ENCODE measurements at regions not wholly inside any gene's neighbourhood (a gene's known extent, or its start where the extent isn't known, plus 50 kb on each side); places are given as distances from the start of the nearest gene placed in this dataset.

GRCh38 chr18:10261344-10262276 lies 192.8 kb upstream of the APCDD1 start:
- Histone ChIP-seq H3K9me1 (ENCODE audit: control insufficient read depth, extremely low read depth, insufficient read depth, low read length) (no peaks in the 10 kb centered on the region), H3K27me3 (ENCODE audit: control insufficient read depth, extremely low read depth, insufficient read depth, low read length) (no peaks in the 10 kb centered on the region), H3K9ac (ENCODE audit: control insufficient read depth, extremely low read depth, insufficient read depth, low read length) (no peak overlapping the region), H4K20me1 (ENCODE audit: control insufficient read depth, extremely low read depth, insufficient read depth, low read length) (no peaks in the 10 kb centered on the region), H3K79me2 (ENCODE audit: control insufficient read depth, insufficient read depth, low read length) (no peaks in the 10 kb centered on the region), H3K4me2 (ENCODE audit: control insufficient read depth, extremely low read depth, insufficient read depth, low read depth, low read length) (no peak overlapping the region), H3K36me3 (ENCODE audit: control insufficient read depth in 2 of 2, extremely low read depth in 1 of 2, insufficient read depth in 2 of 2, low read length in 2 of 2) (no peaks in the 10 kb centered on the region), H2AFZ (ENCODE audit: control insufficient read depth, low read length) (no peak overlapping the region), H3K4me3 (ENCODE audit: control insufficient read depth in 2 of 3, extremely low read depth in 1 of 3, insufficient read depth in 2 of 3, low read depth in 1 of 3, low read length in 3 of 3) (no peak overlapping the region), H3K4me1 (ENCODE audit: control insufficient read depth, extremely low read depth, insufficient read depth, low read length) (no peaks in the 10 kb centered on the region), H3K9me3 (ENCODE audit: control insufficient read depth, low read depth, low read length) (no peaks in the 10 kb centered on the region), H3K27ac (ENCODE audit: control insufficient read depth, insufficient read depth, low read length) (no peak overlapping the region)
- DNase-seq (ENCODE audit: low read depth, low spot score) = no peak
- dilution Hi-C loops (cut with MboI; ENCODE audit: extremely low pct_ligation_motif_present, low sequenced_read_pairs) = no loop called here
- no peak for TF ChIP-seq CTCF (optimal IDR thresholded peaks at IDR 0.05 in 1 of 3, IDR thresholded peaks at IDR 0.05 in 1 of 3, conservative IDR thresholded peaks at IDR 0.05 in 1 of 3; ENCODE audit: extremely low read depth in 1 of 3, insufficient read depth in 2 of 3, low read length in 3 of 3)
- TF ChIP-seq EZH2 (IDR thresholded peaks at IDR 0.05; ENCODE audit: low read length) = no peak
- no peak for FAIRE-seq

- Histone ChIP-seq H3K9me1 (ENCODE audit: control insufficient read depth, extremely low read depth, insufficient read depth, low read length) (no peaks in the 10 kb centered on the region), H3K9me3 (ENCODE audit: control insufficient read depth, low read depth, low read length) (no peaks in the 10 kb centered on the region), H3K9ac (ENCODE audit: control insufficient read depth, extremely low read depth, insufficient read depth, low read length) (no peak overlapping the region), H2AFZ (ENCODE audit: control insufficient read depth, low read length) (no peak overlapping the region), H3K27ac (ENCODE audit: control insufficient read depth, insufficient read depth, low read length) (no peak overlapping the region), H3K4me2 (ENCODE audit: control insufficient read depth, extremely low read depth, insufficient read depth, low read depth, low read length) (no peak overlapping the region), H4K20me1 (ENCODE audit: control insufficient read depth, extremely low read depth, insufficient read depth, low read length) (no peaks in the 10 kb centered on the region), H3K79me2 (ENCODE audit: control insufficient read depth, insufficient read depth, low read length) (no peaks in the 10 kb centered on the region), H3K36me3 (ENCODE audit: control insufficient read depth in 2 of 2, extremely low read depth in 1 of 2, insufficient read depth in 2 of 2, low read length in 2 of 2) (no peaks in the 10 kb centered on the region), H3K4me3 (ENCODE audit: control insufficient read depth in 2 of 3, extremely low read depth in 1 of 3, insufficient read depth in 2 of 3, low read depth in 1 of 3, low read length in 3 of 3) (no peak overlapping the region), H3K27me3 (ENCODE audit: control insufficient read depth, extremely low read depth, insufficient read depth, low read length) (no peaks in the 10 kb centered on the region), H3K4me1 (ENCODE audit: control insufficient read depth, extremely low read depth, insufficient read depth, low read length) (no peaks in the 10 kb centered on the region)
- TF ChIP-seq CTCF (optimal IDR thresholded peaks at IDR 0.05 in 1 of 3, IDR thresholded peaks at IDR 0.05 in 1 of 3, conservative IDR thresholded peaks at IDR 0.05 in 1 of 3; ENCODE audit: extremely low read depth in 1 of 3, insufficient read depth in 2 of 3, low read length in 3 of 3) = no peak
- TF ChIP-seq EZH2 (IDR thresholded peaks at IDR 0.05; ENCODE audit: low read length) = no peak
- DNase-seq (ENCODE audit: low read depth, low spot score) (no peak), FAIRE-seq (no peak)
- dilution Hi-C loops (cut with MboI; ENCODE audit: extremely low pct_ligation_motif_present, low sequenced_read_pairs) = no loop called here
These were observed 191.9 kb upstream of the APCDD1 start for GRCh38 chr18:10262566-10262965.

Data from keratinocyte (primary cell).